ENCODE measurements at regions not wholly inside any gene's neighbourhood (a gene's known extent, or its start where the extent isn't known, plus 50 kb on each side); places are given as distances from the start of the nearest gene placed in this dataset.

DNA sequence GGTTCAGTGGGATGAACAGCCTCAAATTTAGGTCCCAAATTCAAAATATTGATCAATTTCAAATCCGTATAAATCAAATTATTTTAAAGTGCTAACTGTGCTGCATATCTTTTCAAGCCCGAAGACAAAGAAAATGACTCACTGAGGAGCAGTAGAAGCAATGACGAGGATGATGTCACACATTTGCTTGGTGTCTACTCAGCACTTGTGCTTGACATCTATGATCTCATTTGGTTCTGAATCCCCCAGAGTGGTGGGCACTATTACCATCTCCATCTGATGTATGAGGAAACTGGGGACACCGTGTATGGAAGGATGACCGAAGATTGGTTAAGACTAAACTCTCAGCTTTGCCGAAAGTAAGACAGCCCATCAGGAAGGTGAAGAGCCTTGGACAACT, 136.5 kb upstream of the CHRNA7 start:
- POLR2A ChIA-PET = no interaction called here
- 100% methylated on average over 4 of the region's 6 CpGs for WGBS (ENCODE audit: insufficient coverage)
- Mint-ChIP-seq H3K27me3 (peaks cover 32% of the 10 kb centered on the region), H3K4me1 (no peaks in the 10 kb centered on the region), H3K4me3 (no peak overlapping the region), H3K27ac (no peak overlapping the region), H3K9me3 (ENCODE audit: insufficient read depth) (peaks cover 6% of the 10 kb centered on the region)
- ATAC-seq (ENCODE audit: low read depth) (no peak), DNase-seq (no peak)
- Histone ChIP-seq H3K36me3 (replicated peaks in 1 of 2; ENCODE audit: control extremely low read depth in 1 of 2, control insufficient read depth in 1 of 2, extremely low read depth in 1 of 2, insufficient read depth in 2 of 2, low read length in 1 of 2) (no peaks in the 10 kb centered on the region), H3K9me3 (ENCODE audit: control extremely low read depth in 1 of 3, control insufficient read depth in 2 of 3, insufficient read depth in 1 of 3, low read length in 2 of 3) (peaks cover 0 to 10% (median 5%) of the 10 kb centered on the region in 3 donors), H3K4me2 (replicated peaks; ENCODE audit: low read depth, low read length, poor library complexity, severe bottlenecking) (no peak overlapping the region), H3K4me1 (ENCODE audit: control insufficient read depth in 2 of 2, insufficient read depth in 2 of 2, low read length in 2 of 2) (no peaks in the 10 kb centered on the region), H3K79me2 (ENCODE audit: control insufficient read depth, insufficient read depth, low read length) (no peaks in the 10 kb centered on the region), H3K4me3 (ENCODE audit: control extremely low read depth in 1 of 5, extremely low read depth in 1 of 5, insufficient read depth in 1 of 5, low read depth in 2 of 5, low read length in 4 of 5) (no peak overlapping the region), H2AFZ (ENCODE audit: insufficient read depth, low read depth, low read length, poor library complexity, severe bottlenecking) (no peak overlapping the region), H4K20me1 (ENCODE audit: control insufficient read depth, insufficient read depth, low read length, poor library complexity, severe bottlenecking) (no peaks in the 10 kb centered on the region), H3K9ac (ENCODE audit: low read length) (no peak overlapping the region), H3K27ac (ENCODE audit: low read length in 2 of 2) (no peak overlapping the region), H3K27me3 (replicated peaks in 1 of 4; ENCODE audit: control extremely low read depth in 1 of 4, control insufficient read depth in 3 of 4, insufficient read depth in 4 of 4, low read length in 3 of 4) (peaks cover 0 to 11% (median 0%) of the 10 kb centered on the region in 4 experiments)
- intact Hi-C loops (cut with micrococcal nuclease) = no loop called here
- TF ChIP-seq EZH2 (IDR thresholded peaks at IDR 0.05; ENCODE audit: borderline replicate concordance, insufficient read depth, low read depth, low read length, poor library complexity, severe bottlenecking) = no peak
- TF ChIP-seq, protein P1, sequence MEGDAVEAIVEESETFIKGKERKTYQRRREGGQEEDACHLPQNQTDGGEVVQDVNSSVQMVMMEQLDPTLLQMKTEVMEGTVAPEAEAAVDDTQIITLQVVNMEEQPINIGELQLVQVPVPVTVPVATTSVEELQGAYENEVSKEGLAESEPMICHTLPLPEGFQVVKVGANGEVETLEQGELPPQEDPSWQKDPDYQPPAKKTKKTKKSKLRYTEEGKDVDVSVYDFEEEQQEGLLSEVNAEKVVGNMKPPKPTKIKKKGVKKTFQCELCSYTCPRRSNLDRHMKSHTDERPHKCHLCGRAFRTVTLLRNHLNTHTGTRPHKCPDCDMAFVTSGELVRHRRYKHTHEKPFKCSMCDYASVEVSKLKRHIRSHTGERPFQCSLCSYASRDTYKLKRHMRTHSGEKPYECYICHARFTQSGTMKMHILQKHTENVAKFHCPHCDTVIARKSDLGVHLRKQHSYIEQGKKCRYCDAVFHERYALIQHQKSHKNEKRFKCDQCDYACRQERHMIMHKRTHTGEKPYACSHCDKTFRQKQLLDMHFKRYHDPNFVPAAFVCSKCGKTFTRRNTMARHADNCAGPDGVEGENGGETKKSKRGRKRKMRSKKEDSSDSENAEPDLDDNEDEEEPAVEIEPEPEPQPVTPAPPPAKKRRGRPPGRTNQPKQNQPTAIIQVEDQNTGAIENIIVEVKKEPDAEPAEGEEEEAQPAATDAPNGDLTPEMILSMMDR (IDR thresholded peaks at IDR 0.05) = no peak
- CTCF ChIA-PET = no interaction called here

DNA sequence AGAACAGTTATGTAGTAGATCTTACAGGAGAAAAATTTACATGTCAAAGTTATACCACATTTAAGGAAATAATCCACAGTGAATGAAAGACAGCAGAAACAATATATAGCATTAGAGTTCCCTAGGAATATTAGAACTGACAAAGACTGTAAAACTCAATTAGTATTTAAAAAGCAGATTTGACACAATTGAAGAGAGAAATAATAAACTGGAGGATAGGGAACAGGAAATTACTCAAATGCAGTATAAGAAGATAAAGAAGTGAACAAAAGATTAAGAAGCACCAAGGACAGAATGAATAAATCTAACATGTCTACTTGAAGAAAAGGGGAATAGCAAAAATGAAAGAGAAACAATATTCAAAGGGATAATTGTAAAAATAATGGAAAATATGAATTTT, 132.6 kb upstream of the CHRNA7 start:
- H3K4me2 ChIP-seq (replicated peaks; ENCODE audit: low read depth, low read length, poor library complexity, severe bottlenecking) = no peak overlapping the region
- no peaks in the 10 kb centered on the region for H3K36me3 ChIP-seq (replicated peaks in 1 of 2; ENCODE audit: control extremely low read depth in 1 of 2, control insufficient read depth in 1 of 2, extremely low read depth in 1 of 2, insufficient read depth in 2 of 2, low read length in 1 of 2)
- H3K4me3 ChIP-seq (ENCODE audit: control extremely low read depth in 1 of 5, extremely low read depth in 1 of 5, insufficient read depth in 1 of 5, low read depth in 2 of 5, low read length in 4 of 5) = no peak overlapping the region
- TF ChIP-seq EZH2 (IDR thresholded peaks at IDR 0.05; ENCODE audit: borderline replicate concordance, insufficient read depth, low read depth, low read length, poor library complexity, severe bottlenecking) = no peak
- TF ChIP-seq, protein P1 (IDR thresholded peaks at IDR 0.05) = no peak
- no peak overlapping the region for H2AFZ ChIP-seq (ENCODE audit: insufficient read depth, low read depth, low read length, poor library complexity, severe bottlenecking)
- Mint-ChIP-seq H3K9me3 (ENCODE audit: insufficient read depth) (peaks cover 6% of the 10 kb centered on the region), H3K4me3 (no peak overlapping the region), H3K4me1 (no peaks in the 10 kb centered on the region), H3K27me3 (peaks cover 7% of the 10 kb centered on the region), H3K27ac (no peak overlapping the region)
- no peaks in the 10 kb centered on the region for H3K27me3 ChIP-seq (replicated peaks in 1 of 4; ENCODE audit: control extremely low read depth in 1 of 4, control insufficient read depth in 3 of 4, insufficient read depth in 4 of 4, low read length in 3 of 4)
- peaks cover 0 to 10% (median 5%) of the 10 kb centered on the region in 3 donors for H3K9me3 ChIP-seq (ENCODE audit: control extremely low read depth in 1 of 3, control insufficient read depth in 2 of 3, insufficient read depth in 1 of 3, low read length in 2 of 3)
- H3K9ac ChIP-seq (ENCODE audit: low read length) = no peak overlapping the region
- ATAC-seq (ENCODE audit: low read depth) (no peak), DNase-seq (no peak)
- POLR2A ChIA-PET = no interaction called here
- H3K4me1 ChIP-seq (ENCODE audit: control insufficient read depth in 2 of 2, insufficient read depth in 2 of 2, low read length in 2 of 2) = no peaks in the 10 kb centered on the region
- no peak overlapping the region for H3K27ac ChIP-seq (ENCODE audit: low read length in 2 of 2)
- intact Hi-C loops (cut with micrococcal nuclease) = no loop called here
- CTCF ChIA-PET = no interaction called here
- H4K20me1 ChIP-seq (ENCODE audit: control insufficient read depth, insufficient read depth, low read length, poor library complexity, severe bottlenecking) = no peaks in the 10 kb centered on the region
- H3K79me2 ChIP-seq (ENCODE audit: control insufficient read depth, insufficient read depth, low read length) = no peaks in the 10 kb centered on the region

Data from B cell (primary cell).